ENCODE measurements at regions not wholly inside any gene's neighbourhood (a gene's known extent, or its start where the extent isn't known, plus 50 kb on each side); places are given as distances from the start of the nearest gene placed in this dataset.

DNA sequence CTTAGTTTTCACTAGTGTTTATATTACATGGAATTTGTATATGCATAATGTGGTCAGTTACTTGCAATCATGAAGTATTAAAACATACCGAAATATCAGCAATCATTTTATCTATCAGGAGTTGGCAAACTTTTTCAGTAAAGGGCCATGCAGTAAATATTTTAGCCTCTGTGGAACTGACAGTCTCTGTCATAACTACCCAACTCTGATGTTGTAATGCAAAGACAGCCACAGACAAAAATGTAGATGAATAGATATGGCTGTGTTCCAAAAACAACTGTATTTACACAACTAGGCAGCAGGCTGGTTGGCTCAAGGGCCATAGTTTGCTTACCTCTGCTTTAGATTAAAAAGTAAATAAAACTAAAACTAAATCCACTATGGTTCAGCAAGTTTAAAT lies 200.2 kb downstream of the HS3ST1 start:
- no peak overlapping the region for H3K27ac ChIP-seq
- 71 to 83% (median 72%) methylated on average over 1 of the region's 1 CpG for whole genome bisulfite sequencing, 4 donors
- H3K4me1 ChIP-seq (replicated peaks in 1 of 2), result no peaks in the 10 kb centered on the region
- DNase-seq, result no peak
- H3K36me3 ChIP-seq (replicated peaks in 1 of 2), result no peaks in the 10 kb centered on the region
- no peaks in the 10 kb centered on the region for H3K9me3 ChIP-seq (replicated peaks in 1 of 3)
- no peak overlapping the region for H3K4me3 ChIP-seq
- TF ChIP-seq, protein P1, sequence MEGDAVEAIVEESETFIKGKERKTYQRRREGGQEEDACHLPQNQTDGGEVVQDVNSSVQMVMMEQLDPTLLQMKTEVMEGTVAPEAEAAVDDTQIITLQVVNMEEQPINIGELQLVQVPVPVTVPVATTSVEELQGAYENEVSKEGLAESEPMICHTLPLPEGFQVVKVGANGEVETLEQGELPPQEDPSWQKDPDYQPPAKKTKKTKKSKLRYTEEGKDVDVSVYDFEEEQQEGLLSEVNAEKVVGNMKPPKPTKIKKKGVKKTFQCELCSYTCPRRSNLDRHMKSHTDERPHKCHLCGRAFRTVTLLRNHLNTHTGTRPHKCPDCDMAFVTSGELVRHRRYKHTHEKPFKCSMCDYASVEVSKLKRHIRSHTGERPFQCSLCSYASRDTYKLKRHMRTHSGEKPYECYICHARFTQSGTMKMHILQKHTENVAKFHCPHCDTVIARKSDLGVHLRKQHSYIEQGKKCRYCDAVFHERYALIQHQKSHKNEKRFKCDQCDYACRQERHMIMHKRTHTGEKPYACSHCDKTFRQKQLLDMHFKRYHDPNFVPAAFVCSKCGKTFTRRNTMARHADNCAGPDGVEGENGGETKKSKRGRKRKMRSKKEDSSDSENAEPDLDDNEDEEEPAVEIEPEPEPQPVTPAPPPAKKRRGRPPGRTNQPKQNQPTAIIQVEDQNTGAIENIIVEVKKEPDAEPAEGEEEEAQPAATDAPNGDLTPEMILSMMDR (IDR thresholded peaks at IDR 0.05), result no peak
- no peak for TF ChIP-seq POLR2A (IDR thresholded peaks at IDR 0.05)
- H3K27me3 ChIP-seq, result no peaks in the 10 kb centered on the region
- intact Hi-C loops (cut with DNase I), result no loop called here

DNA sequence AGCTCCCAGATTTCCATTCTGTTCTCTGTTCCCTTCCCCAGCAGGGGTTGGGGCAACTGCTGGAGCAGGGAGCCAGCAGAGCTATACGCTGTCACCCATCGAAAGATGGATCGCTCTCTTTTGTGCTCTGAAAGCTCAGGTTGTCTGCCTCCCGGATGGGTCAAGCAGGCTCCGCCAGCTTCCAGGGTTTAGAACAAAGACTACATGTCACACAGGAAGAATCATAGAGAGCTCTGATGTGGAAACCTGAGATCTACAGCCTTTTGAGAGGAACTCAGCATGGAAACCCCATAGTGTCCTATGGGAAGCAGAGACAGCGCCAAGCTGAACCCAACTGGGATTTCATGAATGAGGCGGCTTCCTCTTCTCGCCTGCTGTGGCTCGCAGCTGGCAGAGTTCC lies 205.4 kb downstream of the HS3ST1 start:
- Histone ChIP-seq H3K36me3 (replicated peaks in 1 of 2) (no peaks in the 10 kb centered on the region), H3K27me3 (no peaks in the 10 kb centered on the region), H3K4me1 (replicated peaks in 1 of 2) (no peaks in the 10 kb centered on the region), H3K4me3 (no peak overlapping the region), H3K9me3 (replicated peaks in 1 of 3) (no peaks in the 10 kb centered on the region), H3K27ac (no peak overlapping the region)
- WGBS, 4 donors, result 75 to 81% (median 78%) methylated on average over 8 to 9 of the region's 9 CpGs
- TF ChIP-seq, protein P1 (IDR thresholded peaks at IDR 0.05), result no peak
- no peak for TF ChIP-seq POLR2A (IDR thresholded peaks at IDR 0.05)
- intact Hi-C loops (cut with DNase I), result no loop called here
- DNase-seq, result no peak

GRCh38 chr4:11218692-11219091 lies 210.0 kb downstream of the HS3ST1 start:
- H3K4me3 ChIP-seq, result no peak overlapping the region
- 75 to 86% (median 77%) methylated on average over 5 of the region's 5 CpGs for WGBS, 4 donors
- H3K27me3 ChIP-seq, result no peaks in the 10 kb centered on the region
- H3K36me3 ChIP-seq (replicated peaks in 1 of 2), result no peaks in the 10 kb centered on the region
- TF ChIP-seq, protein P1 (IDR thresholded peaks at IDR 0.05), result no peak
- TF ChIP-seq POLR2A (IDR thresholded peaks at IDR 0.05), result no peak
- intact Hi-C loops (cut with DNase I), result no loop called here
- no peaks in the 10 kb centered on the region for H3K9me3 ChIP-seq (replicated peaks in 1 of 3)
- H3K4me1 ChIP-seq (replicated peaks in 1 of 2), result no peaks in the 10 kb centered on the region
- no peak for DNase-seq
- no peak overlapping the region for H3K27ac ChIP-seq

DNA sequence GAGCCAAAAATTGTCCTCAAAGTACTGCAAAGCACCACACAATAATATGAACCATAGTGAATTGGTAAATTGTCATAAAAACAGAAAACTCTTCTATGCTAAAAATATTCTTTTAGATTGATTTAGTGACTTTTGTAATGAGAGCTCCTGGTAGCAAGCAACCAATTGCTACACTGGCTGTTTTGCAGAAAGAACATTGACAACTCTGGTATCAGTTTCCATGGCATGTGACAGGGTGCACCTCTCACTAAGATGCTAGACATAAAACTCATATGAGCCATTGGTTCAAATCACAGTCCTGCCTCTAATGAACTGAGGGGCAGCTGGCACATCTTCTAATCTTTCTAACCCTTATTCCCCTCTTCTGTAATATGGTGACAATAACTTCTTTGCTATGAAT lies 212.2 kb downstream of the HS3ST1 start:
- TF ChIP-seq, protein P1 (IDR thresholded peaks at IDR 0.05), result no peak
- no peak for TF ChIP-seq POLR2A (IDR thresholded peaks at IDR 0.05)
- intact Hi-C loops (cut with DNase I), result no loop called here
- no peak overlapping the region for H3K4me3 ChIP-seq
- DNase-seq, result no peak
- no peak overlapping the region for H3K27ac ChIP-seq
- H3K36me3 ChIP-seq (replicated peaks in 1 of 2), result no peaks in the 10 kb centered on the region
- no peaks in the 10 kb centered on the region for H3K27me3 ChIP-seq
- no peaks in the 10 kb centered on the region for H3K4me1 ChIP-seq (replicated peaks in 1 of 2)
- no peaks in the 10 kb centered on the region for H3K9me3 ChIP-seq (replicated peaks in 1 of 3)

Data from adrenal gland (tissue), 9 donors.